A673 (cell line): ENCODE measurements at regions not wholly inside any gene's neighbourhood (a gene's known extent, or its start where the extent isn't known, plus 50 kb on each side); places are given as distances from the start of the nearest gene placed in this dataset.

Experiments used
- BruUV-seq: library from RNA; stranded (reverse); fragments of 400-500 nt; replicated peaks from 2 replicates; lab custom pipeline; 2021; lab: Mats Ljungman, UMichigan
- CTCF ChIA-PET: fragments of 300-600 bp; sonication (Branson Sonifier 250); formaldehyde crosslinking; loops from one replicate; lab custom pipeline; 2022; ENCODE audit warnings: antibody characterized with exemption; lab: Charles Lee
- POLR2A ChIA-PET: fragments of 300-600 bp; sonication (Branson Sonifier 250); formaldehyde crosslinking; loops from one replicate; lab custom pipeline; 2022; ENCODE audit warnings: antibody characterized with exemption; ENCODE audit not compliant: low non-redundant PET; lab: Charles Lee
- DNase-seq: peaks from one replicate; pipeline ENCODE4 v3.0.0-alpha.2; 2015; ENCODE audit warnings: low spot score
- H3K27ac ChIP-seq: fragments of 200-600 bp; sonication (generic); 2 replicates; pipeline ENCODE4 v1.5.1; 2016; ENCODE audit warnings: mixed run types, low read depth, mild to moderate bottlenecking, mixed read lengths, antibody characterized with exemption, low read length; ENCODE audit not compliant: poor library complexity, severe bottlenecking
- H3K27me3 ChIP-seq: fragments of 200-600 bp; sonication (generic); replicated peaks from 2 replicates; pipeline ENCODE4 v1.6.1; 2017; ENCODE audit warnings: mixed run types, low read depth, mild to moderate bottlenecking, mixed read lengths, antibody characterized with exemption, low read length; ENCODE audit not compliant: insufficient read depth, poor library complexity
- H3K36me3 ChIP-seq: fragments of 200-600 bp; sonication (generic); 2 replicates; pipeline ENCODE4 v1.6.1; 2016; ENCODE audit warnings: mixed run types, mild to moderate bottlenecking, mixed read lengths, antibody characterized with exemption, low read length; ENCODE audit not compliant: insufficient read depth, poor library complexity, severe bottlenecking
- H3K4me1 ChIP-seq: fragments of 200-600 bp; sonication (generic); 2 replicates; pipeline ENCODE4 v1.6.1; 2017; ENCODE audit warnings: mixed run types, mild to moderate bottlenecking, mixed read lengths, antibody characterized with exemption, low read length; ENCODE audit not compliant: insufficient read depth, poor library complexity, severe bottlenecking
- H3K4me3 ChIP-seq: fragments of 200-600 bp; sonication (generic); 2 replicates; pipeline ENCODE4 v1.5.1; 2016; ENCODE audit warnings: low read depth, mixed run types, mild to moderate bottlenecking, mixed read lengths, low read length; ENCODE audit not compliant: poor library complexity, severe bottlenecking
- H3K9me3 ChIP-seq: fragments of 200-600 bp; sonication (generic); 2 replicates; pipeline ENCODE4 v1.6.1; 2016; ENCODE audit warnings: mixed run types, low read depth, mild to moderate bottlenecking, mixed read lengths, antibody characterized with exemption, low read length; ENCODE audit not compliant: poor library complexity, severe bottlenecking
- CTCF ChIP-seq: fragments of 300-800, 200-600 bp; sonication (generic); conservative IDR thresholded peaks from 2 replicates; pipeline ENCODE4 v1.5.1; 2017; ENCODE audit warnings: low read depth, mild to moderate bottlenecking, antibody characterized with exemption, low read length, moderate library complexity, mixed read lengths
- EZH2 ChIP-seq: fragments of 200-600 bp; sonication (generic); IDR thresholded peaks from 2 replicates; pipeline ENCODE4 v1.6.1; 2017; ENCODE audit warnings: borderline replicate concordance, low read depth, mild to moderate bottlenecking, mixed read lengths, antibody characterized with exemption, low read length; ENCODE audit not compliant: poor library complexity, severe bottlenecking
- intact Hi-C: fragments of 100-400 bp; cut with micrococcal nuclease; formaldehyde crosslinking; loops from one replicate; pipeline ENCODE4 v1.10.0; 2022; ENCODE audit not compliant: unreplicated experiment

- peaks cover 9% of the 10 kb centered on the region for H3K9me3 ChIP-seq
- no peaks in the 10 kb centered on the region for H3K27me3 ChIP-seq
- ChIA-PET POLR2A (interaction anchor here (0.6 kb wide), 1 partner anchor 41 kb away, joined by 5 read pairs; no protein-coding TSS in a partner anchor), CTCF (no interaction called here)
- TF ChIP-seq EZH2 (no peak), CTCF (no peak)
- DNase-seq, result no peak
- peaks cover 11% of the 10 kb centered on the region for H3K4me1 ChIP-seq
- no peaks in the 10 kb centered on the region for H3K36me3 ChIP-seq
- intact Hi-C loops, result no loop called here
- no TSS peak for BruUV-seq
- H3K4me3 ChIP-seq, result no peak overlapping the region
- no peak overlapping the region for H3K27ac ChIP-seq
Measured at GRCh38 chr13:99822820-99823219, 148.7 kb downstream of the ZIC5 start.

- H3K27ac ChIP-seq, result no peak overlapping the region
- no peak overlapping the region for H3K4me3 ChIP-seq
- no peak for DNase-seq
- no peaks in the 10 kb centered on the region for H3K27me3 ChIP-seq
- peaks cover 9% of the 10 kb centered on the region for H3K9me3 ChIP-seq
- ChIA-PET CTCF (no interaction called here), POLR2A (no interaction called here)
- no peaks in the 10 kb centered on the region for H3K36me3 ChIP-seq
- intact Hi-C loops, result no loop called here
- BruUV-seq, result no TSS peak
- H3K4me1 ChIP-seq, result peaks cover 11% of the 10 kb centered on the region
- no peak for TF ChIP-seq EZH2
- TF ChIP-seq CTCF, result no peak
Measured at GRCh38 chr13:99821741-99822140, 149.8 kb downstream of the ZIC5 start.

GRCh38 chr13:99819967-99820366 lies 151.6 kb downstream of the ZIC5 start:
- no peak for TF ChIP-seq EZH2
- TF ChIP-seq CTCF, result no peak
- Histone ChIP-seq H3K27me3 (no peaks in the 10 kb centered on the region), H3K27ac (no peak overlapping the region), H3K9me3 (peaks cover 9% of the 10 kb centered on the region), H3K4me3 (no peak overlapping the region), H3K36me3 (no peaks in the 10 kb centered on the region), H3K4me1 (peaks cover 11% of the 10 kb centered on the region)
- no TSS peak for BruUV-seq
- POLR2A ChIA-PET, result no interaction called here
- no peak for DNase-seq
- CTCF ChIA-PET, result no interaction called here
- intact Hi-C loops, result no loop called here
